ENCODE measurements at regions not wholly inside any gene's neighbourhood (a gene's known extent, or its start where the extent isn't known, plus 50 kb on each side); places are given as distances from the start of the nearest gene placed in this dataset.

- TF ChIP-seq CTCF (IDR thresholded peaks at IDR 0.05 in 2 of 3, conservative IDR thresholded peaks at IDR 0.05 in 1 of 3; ENCODE audit: control insufficient read depth in 2 of 3, extremely low read depth in 1 of 3, insufficient read depth in 1 of 3, low read depth in 3 of 3, low read length in 3 of 3) (no peak), JUND (IDR thresholded peaks at IDR 0.05; ENCODE audit: low read depth, low read length) (no peak), CBX5 (IDR thresholded peaks at IDR 0.05; ENCODE audit: low read depth) (no peak), REST (IDR thresholded peaks at IDR 0.05; ENCODE audit: low read depth, low read length) (no peak), ZBTB33 (IDR thresholded peaks at IDR 0.05) (no peak), POLR2AphosphoS5 (IDR thresholded peaks at IDR 0.05; ENCODE audit: low read length) (no peak), HDAC6 (IDR thresholded peaks at IDR 0.05; ENCODE audit: unreplicated experiment) (no peak), EGR1 (IDR thresholded peaks at IDR 0.05; ENCODE audit: borderline replicate concordance in 1 of 2, low read depth in 2 of 2, low read length in 2 of 2) (no peak), EP300 (IDR thresholded peaks at IDR 0.05; ENCODE audit: borderline replicate concordance in 1 of 2, control insufficient read depth in 1 of 2, low read depth in 2 of 2, low read length in 2 of 2) (no peak), ZBTB40 (IDR thresholded peaks at IDR 0.05; ENCODE audit: borderline replicate concordance) (no peak)
These were observed 192.2 kb downstream of the TPBG start for GRCh38 chr6:82555801-82556200.
